RPMI7951 (cell line): ENCODE measurements at regions not wholly inside any gene's neighbourhood (a gene's known extent, or its start where the extent isn't known, plus 50 kb on each side); places are given as distances from the start of the nearest gene placed in this dataset.
"Not testable (repeated sequence)": the region's sequence is repeated elsewhere in the genome, so short reads cannot be mapped to it uniquely, and the experiment has no call there.

Experiments used
- DNase-seq: peaks from one replicate; pipeline ENCODE4 v3.0.0-alpha.2; 2012; ENCODE audit warnings: low read depth

- DNase-seq, result no peak
Observed at GRCh38 chr3:103167850-103168249, 733.0 kb downstream of the ZPLD1 start.

GRCh38 chr3:103169289-103169688 is 734.5 kb downstream of the ZPLD1 start:
- DNase-seq, result no peak

- no peak for DNase-seq
Observed at GRCh38 chr3:103170651-103171050, 735.8 kb downstream of the ZPLD1 start.

GRCh38 chr3:103173940-103174339 is 739.1 kb downstream of the ZPLD1 start:
- DNase-seq, result no peak

GRCh38 chr3:103181160-103181559 is 746.3 kb downstream of the ZPLD1 start:
- DNase-seq, result no peak

GRCh38 chr3:103184772-103185171 is 750.0 kb downstream of the ZPLD1 start:
- no peak for DNase-seq

GRCh38 chr3:103189941-103190340 is 755.1 kb downstream of the ZPLD1 start:
- DNase-seq, result no peak

- peak; percentile 2 for DNase-seq
Observed at GRCh38 chr3:103195216-103195615, 760.4 kb downstream of the ZPLD1 start.

GRCh38 chr3:103203441-103203840 is 768.6 kb downstream of the ZPLD1 start:
- DNase-seq, result no peak

GRCh38 chr3:103210583-103210982 is 775.8 kb downstream of the ZPLD1 start:
- no peak for DNase-seq

- DNase-seq, result no peak
Observed at GRCh38 chr3:103218146-103218545, 783.3 kb downstream of the ZPLD1 start.

- DNase-seq, result no peak
Observed at GRCh38 chr3:103218793-103219192, 784.0 kb downstream of the ZPLD1 start.

GRCh38 chr3:103227651-103228050 is 792.8 kb downstream of the ZPLD1 start:
- no peak for DNase-seq

- no peak for DNase-seq
Observed at GRCh38 chr3:103247459-103247858, 812.6 kb downstream of the ZPLD1 start.

GRCh38 chr3:103254827-103255226 is 820.0 kb downstream of the ZPLD1 start:
- not testable (repeated sequence) for DNase-seq

- no peak for DNase-seq
Observed at GRCh38 chr3:103269287-103269686, 834.5 kb downstream of the ZPLD1 start.

- no peak for DNase-seq
Observed at GRCh38 chr3:103271575-103271974, 836.8 kb downstream of the ZPLD1 start.

- no peak for DNase-seq
Observed at GRCh38 chr3:103295974-103296570, 861.3 kb downstream of the ZPLD1 start.

GRCh38 chr3:103297502-103297901 is 862.7 kb downstream of the ZPLD1 start:
- not testable (repeated sequence) for DNase-seq

GRCh38 chr3:103306104-103306503 is 871.3 kb downstream of the ZPLD1 start:
- DNase-seq, result no peak

- DNase-seq, result no peak
Observed at GRCh38 chr3:103308921-103309320, 874.1 kb downstream of the ZPLD1 start.

GRCh38 chr3:103319912-103320311 is 885.1 kb downstream of the ZPLD1 start:
- DNase-seq, result no peak

- DNase-seq, result no peak
Observed at GRCh38 chr3:103337179-103337845, 902.5 kb downstream of the ZPLD1 start.
